Osteoblast (primary cell): ENCODE measurements at regions not wholly inside any gene's neighbourhood (a gene's known extent, or its start where the extent isn't known, plus 50 kb on each side); places are given as distances from the start of the nearest gene placed in this dataset.
A peak's percentile ranks its signal among the peaks of the same experiment; 100 is the strongest.

Experiments used
- DNase-seq: peaks from one replicate; pipeline ENCODE4 v3.0.0; 2011; ENCODE audit warnings: low spot score, mixed read lengths; ENCODE audit not compliant: insufficient read length; ENCODE audit errors: missing footprints
- H2AFZ ChIP-seq: 2 replicates; pipeline ENCODE4 v1.6.0; 2011; ENCODE audit warnings: mild to moderate bottlenecking, low read length
- H3K27ac ChIP-seq: 2 replicates; pipeline ENCODE4 v1.5.1; 2011; ENCODE audit warnings: mild to moderate bottlenecking, low read depth, low read length, moderate library complexity
- H3K27me3 ChIP-seq: 2 replicates; pipeline ENCODE4 v1.6.0; 2012; ENCODE audit warnings: mild to moderate bottlenecking, control low read depth, inconsistent platforms, low read length, moderate library complexity; ENCODE audit not compliant: insufficient read depth
- H3K36me3 ChIP-seq: 2 replicates; pipeline ENCODE4 v1.5.1; 2011; ENCODE audit warnings: mild to moderate bottlenecking, low read length, control low read depth, moderate library complexity; ENCODE audit not compliant: insufficient read depth
- H3K4me1 ChIP-seq: 2 replicates; pipeline ENCODE4 v1.5.1; 2011; ENCODE audit warnings: mild to moderate bottlenecking, low read length, control low read depth, moderate library complexity; ENCODE audit not compliant: insufficient read depth
- H3K4me2 ChIP-seq: 2 replicates; pipeline ENCODE4 v1.6.0; 2011; ENCODE audit warnings: mild to moderate bottlenecking, low read length; ENCODE audit not compliant: insufficient read depth
- H3K4me3 ChIP-seq: fragments of 200-600 bp; sonication (generic); 3 replicates; pipeline ENCODE4 v1.5.1; 2012; ENCODE audit warnings: mild to moderate bottlenecking, low read length, inconsistent platforms; ENCODE audit not compliant: insufficient read depth
- H3K79me2 ChIP-seq: 2 replicates; pipeline ENCODE4 v1.6.0; 2012; ENCODE audit warnings: mild to moderate bottlenecking, low read length, control low read depth, inconsistent platforms; ENCODE audit not compliant: insufficient read depth
- H3K9me3 ChIP-seq: 2 replicates; pipeline ENCODE4 v1.5.1; 2011; ENCODE audit warnings: low read depth, low read length, control low read depth
- H4K20me1 ChIP-seq: 2 replicates; pipeline ENCODE4 v1.6.0; 2012; ENCODE audit warnings: mild to moderate bottlenecking, low read length, control low read depth; ENCODE audit not compliant: insufficient read depth
- TF ChIP-seq, protein P1 (sequence below): IDR thresholded peaks from 2 replicates; pipeline ENCODE4 v1.5.1; 2011; ENCODE audit warnings: mild to moderate bottlenecking, low read depth, low read length, moderate library complexity; ENCODE audit errors: extremely low read depth

GRCh38 chr18:39421276-39421675 is 1855.7 kb upstream of the CELF4 start:
- no peaks in the 10 kb centered on the region for H3K79me2 ChIP-seq
- TF ChIP-seq, protein P1, sequence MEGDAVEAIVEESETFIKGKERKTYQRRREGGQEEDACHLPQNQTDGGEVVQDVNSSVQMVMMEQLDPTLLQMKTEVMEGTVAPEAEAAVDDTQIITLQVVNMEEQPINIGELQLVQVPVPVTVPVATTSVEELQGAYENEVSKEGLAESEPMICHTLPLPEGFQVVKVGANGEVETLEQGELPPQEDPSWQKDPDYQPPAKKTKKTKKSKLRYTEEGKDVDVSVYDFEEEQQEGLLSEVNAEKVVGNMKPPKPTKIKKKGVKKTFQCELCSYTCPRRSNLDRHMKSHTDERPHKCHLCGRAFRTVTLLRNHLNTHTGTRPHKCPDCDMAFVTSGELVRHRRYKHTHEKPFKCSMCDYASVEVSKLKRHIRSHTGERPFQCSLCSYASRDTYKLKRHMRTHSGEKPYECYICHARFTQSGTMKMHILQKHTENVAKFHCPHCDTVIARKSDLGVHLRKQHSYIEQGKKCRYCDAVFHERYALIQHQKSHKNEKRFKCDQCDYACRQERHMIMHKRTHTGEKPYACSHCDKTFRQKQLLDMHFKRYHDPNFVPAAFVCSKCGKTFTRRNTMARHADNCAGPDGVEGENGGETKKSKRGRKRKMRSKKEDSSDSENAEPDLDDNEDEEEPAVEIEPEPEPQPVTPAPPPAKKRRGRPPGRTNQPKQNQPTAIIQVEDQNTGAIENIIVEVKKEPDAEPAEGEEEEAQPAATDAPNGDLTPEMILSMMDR, result no peak
- H2AFZ ChIP-seq, result no peak overlapping the region
- no peaks in the 10 kb centered on the region for H3K9me3 ChIP-seq
- H3K27ac ChIP-seq, result no peak overlapping the region
- no peak overlapping the region for H3K4me3 ChIP-seq
- no peaks in the 10 kb centered on the region for H3K36me3 ChIP-seq
- H3K4me2 ChIP-seq, result no peak overlapping the region
- DNase-seq, result no peak
- H3K27me3 ChIP-seq, result no peaks in the 10 kb centered on the region
- no peaks in the 10 kb centered on the region for H4K20me1 ChIP-seq
- no peaks in the 10 kb centered on the region for H3K4me1 ChIP-seq

DNA sequence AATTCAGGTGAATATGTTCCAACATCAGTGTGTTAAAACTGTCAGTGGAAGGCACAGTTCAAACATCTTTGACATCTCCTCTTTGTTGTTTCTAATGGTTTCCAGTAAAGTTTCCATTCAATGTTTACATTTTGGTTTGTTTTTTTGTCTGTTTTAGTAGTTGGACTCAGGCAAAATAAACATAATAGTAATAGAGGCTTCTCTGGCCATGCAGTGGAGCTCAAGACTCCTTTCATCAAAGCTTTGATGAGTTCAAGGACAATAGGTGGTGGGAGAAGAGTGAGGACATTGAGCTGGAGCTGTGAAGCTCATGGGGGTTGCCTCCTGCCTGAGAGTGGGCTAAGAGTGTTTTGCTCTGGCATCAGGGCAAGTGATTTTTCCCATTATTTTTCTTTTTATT is 1853.7 kb upstream of the CELF4 start:
- H3K4me2 ChIP-seq, result no peak overlapping the region
- H3K4me3 ChIP-seq, result no peak overlapping the region
- no peak overlapping the region for H3K27ac ChIP-seq
- H3K36me3 ChIP-seq, result no peaks in the 10 kb centered on the region
- no peaks in the 10 kb centered on the region for H3K4me1 ChIP-seq
- no peaks in the 10 kb centered on the region for H3K79me2 ChIP-seq
- H3K9me3 ChIP-seq, result no peaks in the 10 kb centered on the region
- TF ChIP-seq, protein P1, result no peak
- no peak overlapping the region for H2AFZ ChIP-seq
- no peaks in the 10 kb centered on the region for H4K20me1 ChIP-seq
- DNase-seq, result no peak
- H3K27me3 ChIP-seq, result no peaks in the 10 kb centered on the region

DNA sequence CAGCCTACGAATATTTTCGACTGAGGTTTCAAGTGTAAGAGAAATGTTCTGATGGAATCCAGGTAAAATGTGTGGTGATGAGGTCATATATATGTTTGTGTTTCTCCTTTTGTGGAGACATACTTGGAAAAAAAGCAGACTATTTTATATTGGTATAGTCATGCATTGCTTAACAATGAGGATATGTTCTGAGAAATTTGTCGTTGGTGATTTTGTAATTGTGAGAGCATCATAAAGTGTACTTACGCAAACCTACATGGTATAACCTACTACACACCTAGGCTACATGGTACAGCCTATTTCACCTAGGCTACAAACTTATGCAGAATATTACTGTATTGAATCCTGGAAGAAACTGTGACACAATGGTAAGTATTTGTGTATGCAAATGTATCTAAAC is 1849.9 kb upstream of the CELF4 start:
- Histone ChIP-seq H3K79me2 (no peaks in the 10 kb centered on the region), H3K9me3 (no peaks in the 10 kb centered on the region), H4K20me1 (no peaks in the 10 kb centered on the region), H2AFZ (no peak overlapping the region), H3K4me1 (no peaks in the 10 kb centered on the region), H3K27ac (no peak overlapping the region), H3K27me3 (no peaks in the 10 kb centered on the region), H3K4me2 (no peak overlapping the region), H3K36me3 (no peaks in the 10 kb centered on the region), H3K4me3 (no peak overlapping the region)
- DNase-seq, result no peak
- TF ChIP-seq, protein P1, result no peak

GRCh38 chr18:39414009-39414700 is 1848.6 kb upstream of the CELF4 start:
- Histone ChIP-seq H3K9me3 (no peaks in the 10 kb centered on the region), H3K36me3 (no peaks in the 10 kb centered on the region), H3K79me2 (no peaks in the 10 kb centered on the region), H3K4me1 (no peaks in the 10 kb centered on the region), H3K27ac (no peak overlapping the region), H3K4me3 (no peak overlapping the region), H3K4me2 (no peak overlapping the region), H3K27me3 (no peaks in the 10 kb centered on the region), H4K20me1 (no peaks in the 10 kb centered on the region), H2AFZ (no peak overlapping the region)
- peak; percentile 1 for DNase-seq
- TF ChIP-seq, protein P1, result no peak
